Retinal pigment epithelial cell (primary cell): ENCODE measurements at regions not wholly inside any gene's neighbourhood (a gene's known extent, or its start where the extent isn't known, plus 50 kb on each side); places are given as distances from the start of the nearest gene placed in this dataset.

Experiments
- DNase-seq: peaks from one replicate; pipeline ENCODE4 v3.0.0-alpha.2; 2010; ENCODE audit warnings: low read depth
- H3K4me3 ChIP-seq: 2 replicates; pipeline ENCODE4 v1.5.1; 2011; ENCODE audit warnings: mild to moderate bottlenecking, low read length, control low read depth, moderate library complexity
- CTCF ChIP-seq: conservative IDR thresholded peaks from 2 replicates; pipeline ENCODE4 v1.5.1; 2011; ENCODE audit warnings: low read depth, low read length, control low read depth, inconsistent platforms

- H3K4me3 ChIP-seq = no peak overlapping the region
- DNase-seq = no peak
- TF ChIP-seq CTCF = no peak
Observed at GRCh38 chr16:35736546-35736945, 2277.1 kb downstream of the TP53TG3F start.

- TF ChIP-seq CTCF = no peak
- no peak for DNase-seq
- H3K4me3 ChIP-seq = no peak overlapping the region
Observed at GRCh38 chr16:35737076-35737475, 2277.7 kb downstream of the TP53TG3F start.

GRCh38 chr16:35741546-35741945 lies 2282.1 kb downstream of the TP53TG3F start:
- no peak for DNase-seq
- no peak overlapping the region for H3K4me3 ChIP-seq
- no peak for TF ChIP-seq CTCF

GRCh38 chr16:35743101-35743692 lies 2283.8 kb downstream of the TP53TG3F start:
- no peak for DNase-seq
- no peak for TF ChIP-seq CTCF

GRCh38 chr16:35744084-35744483 lies 2284.7 kb downstream of the TP53TG3F start:
- TF ChIP-seq CTCF = no peak
- no peak overlapping the region for H3K4me3 ChIP-seq
- no peak for DNase-seq

More at GRCh38 chr16:35743101-35743692, 2283.8 kb downstream of the TP53TG3F start:
- H3K4me3 ChIP-seq = no peak overlapping the region

- no peak for TF ChIP-seq CTCF
- no peak overlapping the region for H3K4me3 ChIP-seq
- no peak for DNase-seq
Observed at GRCh38 chr16:35744726-35745125, 2285.3 kb downstream of the TP53TG3F start.

GRCh38 chr16:35745191-35745590 lies 2285.8 kb downstream of the TP53TG3F start:
- no peak for TF ChIP-seq CTCF
- DNase-seq = no peak
- no peak overlapping the region for H3K4me3 ChIP-seq
